COLO668 (cell line): ENCODE measurements at regions not wholly inside any gene's neighbourhood (a gene's known extent, or its start where the extent isn't known, plus 50 kb on each side); places are given as distances from the start of the nearest gene placed in this dataset.
"Not testable (repeated sequence)": the region's sequence is repeated elsewhere in the genome, so short reads cannot be mapped to it uniquely, and the experiment has no call there.

Experiments used
- DNase-seq: peaks from one replicate; lab custom pipeline; 2025; ENCODE audit not compliant: unreplicated experiment; lab: John Stamatoyannopoulos, UW

DNA sequence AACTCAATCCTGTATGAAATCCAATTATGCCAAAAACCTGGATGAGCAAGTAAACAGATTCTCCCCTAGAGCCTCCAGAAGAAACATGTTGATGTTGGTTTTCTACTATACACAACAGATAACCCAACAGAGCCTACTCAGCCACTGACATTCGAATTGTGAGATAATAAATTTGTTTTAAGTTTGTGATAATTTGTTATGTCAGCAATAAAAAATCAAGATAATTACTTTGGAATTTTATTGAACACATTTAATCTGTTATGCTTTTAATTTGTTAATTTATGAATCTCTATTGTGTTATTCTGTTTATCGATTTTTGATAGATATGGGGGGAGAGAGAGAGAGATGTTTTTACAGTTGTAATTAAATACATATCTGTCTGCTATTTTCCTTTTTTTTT lies 1016.1 kb upstream of the PCDH7 start:
- DNase-seq: no peak

DNA sequence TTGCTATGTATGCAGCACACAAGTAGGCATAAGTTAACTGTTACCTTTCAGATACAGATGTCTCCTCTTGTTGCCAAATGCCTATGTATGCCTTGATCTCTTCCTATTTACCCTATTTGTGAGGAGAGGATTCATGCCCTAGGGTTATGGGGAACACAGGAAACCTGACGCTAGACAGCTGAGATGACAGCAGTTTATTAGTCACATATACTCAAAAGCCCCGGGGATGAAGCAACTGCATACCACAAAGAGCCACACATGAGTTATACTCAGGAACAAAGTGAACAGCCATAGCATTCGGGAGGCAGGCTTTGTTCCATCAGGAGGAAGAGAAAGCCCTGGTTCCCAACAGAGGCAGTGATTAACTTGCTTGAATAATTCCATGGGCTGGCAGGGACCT lies 1011.7 kb upstream of the PCDH7 start:
- peak; percentile 42 for DNase-seq

DNA sequence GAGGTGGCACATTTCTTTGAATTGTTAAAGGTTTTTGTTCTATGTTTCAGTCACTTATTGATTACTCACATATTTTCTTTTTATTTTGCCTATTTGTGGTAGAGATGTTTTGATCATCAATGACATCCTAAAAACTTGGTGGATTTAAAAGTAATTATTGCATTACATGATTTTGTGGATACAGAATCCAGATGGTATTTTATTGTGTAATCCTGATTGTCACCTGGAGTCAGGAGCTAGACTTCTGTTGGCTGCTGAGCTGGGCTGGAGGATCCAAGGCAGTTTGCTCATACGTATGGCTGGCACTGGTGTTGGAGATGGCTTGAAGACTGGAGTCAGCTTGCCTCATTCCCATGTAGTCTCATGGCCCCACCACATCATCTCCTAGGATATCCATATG lies 1009.6 kb upstream of the PCDH7 start:
- no peak for DNase-seq

DNA sequence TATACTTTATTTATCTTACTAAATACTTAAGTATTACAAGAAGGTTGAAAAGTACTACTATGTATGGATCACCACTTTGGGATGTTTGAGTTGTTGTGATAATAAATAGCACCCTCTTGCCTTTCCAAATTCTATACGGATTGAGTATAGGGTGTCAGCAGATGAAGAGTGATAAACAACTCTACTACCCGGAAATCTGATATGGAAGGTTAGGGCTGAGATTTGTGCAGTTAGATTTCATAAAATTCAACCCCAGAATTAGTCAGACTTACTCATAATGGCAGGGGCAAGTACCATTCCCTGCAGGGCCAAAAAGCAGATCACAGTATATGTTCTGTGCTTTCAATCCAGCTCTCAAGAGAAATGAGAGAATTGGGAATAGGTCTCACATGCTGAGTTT lies 1008.9 kb upstream of the PCDH7 start:
- DNase-seq: no peak

DNA sequence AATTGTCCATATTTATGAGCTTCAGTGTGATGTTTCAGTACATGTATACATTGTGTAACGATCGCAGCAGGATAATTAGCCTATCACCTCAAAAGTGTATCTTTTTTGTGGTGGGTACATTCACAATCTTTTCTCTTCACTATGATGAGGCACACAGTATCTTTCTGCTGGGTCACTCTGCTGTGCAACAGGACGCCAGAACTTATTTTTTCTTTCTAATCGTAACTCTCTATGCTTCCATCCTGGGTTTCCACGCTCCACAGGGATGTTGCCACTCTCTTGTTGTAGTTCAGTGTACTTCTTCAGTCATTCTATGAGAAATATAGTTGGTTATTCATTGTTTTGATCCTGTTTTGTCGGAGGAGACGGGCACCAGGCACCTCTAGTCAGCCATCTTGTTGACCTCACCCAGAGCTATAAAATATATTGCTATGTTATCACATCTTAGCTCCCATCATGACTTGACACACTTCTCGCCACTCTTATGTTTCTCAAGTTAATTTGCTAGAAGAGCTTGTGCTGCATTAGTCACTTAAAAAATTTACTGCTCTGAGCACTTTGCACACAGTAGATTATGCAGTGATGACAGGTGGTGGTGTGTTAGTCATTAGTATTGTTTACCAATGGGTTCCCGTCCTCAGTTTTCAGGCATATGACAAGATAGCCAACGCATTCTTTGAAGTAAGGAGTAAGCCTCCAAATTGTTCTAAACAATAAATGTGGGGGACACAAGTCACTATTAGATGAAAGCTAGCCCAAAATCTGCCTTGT lies 1002.7 kb upstream of the PCDH7 start:
- peak; percentile 14 for DNase-seq

DNA sequence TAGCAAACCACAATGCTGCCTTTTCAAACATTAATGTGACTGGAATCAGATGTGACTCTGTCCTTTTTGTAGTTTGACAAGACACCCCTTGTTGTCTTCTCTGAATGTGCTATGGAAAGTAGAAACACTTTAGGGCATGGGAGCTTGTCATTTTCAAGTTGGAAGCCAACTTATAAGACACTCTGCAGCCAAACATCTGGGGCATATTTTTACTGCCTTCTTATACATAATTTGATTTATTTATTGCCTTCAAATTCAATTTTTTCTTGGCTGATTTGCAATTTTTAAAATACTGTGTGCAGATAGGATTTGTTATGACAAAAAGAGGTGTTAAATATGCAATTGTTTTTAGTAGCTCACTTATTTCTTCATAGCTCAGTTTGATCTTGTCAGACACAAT lies 1002.0 kb upstream of the PCDH7 start:
- no peak for DNase-seq

DNA sequence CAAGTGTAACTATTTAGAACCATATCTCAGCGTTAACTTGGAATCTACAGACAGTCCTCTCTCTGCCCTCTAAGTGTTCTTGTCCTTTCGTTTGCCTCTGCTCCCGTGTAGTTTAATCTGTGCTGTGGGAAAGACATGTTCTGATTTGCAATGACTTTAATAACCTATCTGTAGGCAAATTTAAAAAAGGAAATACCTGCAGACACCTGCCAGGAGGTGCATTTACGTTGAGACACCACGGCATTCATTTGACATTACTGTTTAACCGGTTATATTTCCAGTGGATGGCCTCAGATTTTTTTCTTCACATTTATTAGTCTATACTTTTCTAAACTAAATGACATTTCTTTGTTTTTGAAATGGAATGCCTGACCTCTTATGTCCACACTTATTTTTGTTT lies 997.9 kb upstream of the PCDH7 start:
- DNase-seq: no peak

GRCh38 chr4:29726938-29727337 lies 993.2 kb upstream of the PCDH7 start:
- DNase-seq: no peak

DNA sequence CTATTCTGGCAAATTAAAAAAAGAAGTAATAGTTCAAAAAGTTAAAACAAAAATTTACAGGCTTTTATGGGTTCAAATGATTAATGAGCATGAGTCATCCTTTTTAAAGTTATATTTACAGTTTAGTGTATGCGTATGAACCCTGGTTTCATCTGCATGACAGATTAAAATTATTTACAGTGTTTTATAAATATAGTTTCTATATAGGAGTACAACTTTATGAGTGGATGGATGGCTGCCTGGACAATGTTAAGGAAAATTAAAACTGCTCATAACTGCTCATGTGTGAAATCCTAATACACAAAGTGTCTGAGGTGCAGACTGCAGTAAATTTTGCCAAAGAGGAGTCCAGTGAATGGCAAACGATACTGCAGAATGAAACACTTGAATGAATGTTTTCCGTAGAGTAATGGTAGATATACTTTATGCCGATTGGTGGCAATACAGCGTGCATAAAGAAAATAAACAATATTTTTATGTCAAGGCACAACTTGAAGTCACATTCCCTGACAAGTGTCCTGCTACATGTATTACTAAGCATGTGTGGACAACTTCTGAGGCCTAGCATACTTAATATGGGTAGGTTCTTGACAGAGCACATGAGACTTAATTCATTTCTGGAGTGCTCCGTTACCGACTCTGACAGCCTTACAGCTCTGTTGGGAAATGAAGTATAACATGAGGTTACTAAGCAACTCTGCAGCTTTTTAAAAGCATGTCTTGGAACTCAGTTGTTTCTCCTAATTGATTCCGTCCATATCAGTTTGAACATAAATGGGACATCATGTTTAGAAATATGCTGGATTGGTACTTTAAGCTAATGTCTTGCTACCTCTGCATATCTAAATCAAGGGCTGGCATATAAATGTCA lies 985.6 kb upstream of the PCDH7 start:
- DNase-seq: no peak

GRCh38 chr4:29756966-29757365 lies 963.2 kb upstream of the PCDH7 start:
- DNase-seq: no peak

- no peak for DNase-seq
Measured at GRCh38 chr4:29762151-29762550, 958.0 kb upstream of the PCDH7 start.

GRCh38 chr4:29770627-29771026 lies 949.5 kb upstream of the PCDH7 start:
- no peak for DNase-seq

DNA sequence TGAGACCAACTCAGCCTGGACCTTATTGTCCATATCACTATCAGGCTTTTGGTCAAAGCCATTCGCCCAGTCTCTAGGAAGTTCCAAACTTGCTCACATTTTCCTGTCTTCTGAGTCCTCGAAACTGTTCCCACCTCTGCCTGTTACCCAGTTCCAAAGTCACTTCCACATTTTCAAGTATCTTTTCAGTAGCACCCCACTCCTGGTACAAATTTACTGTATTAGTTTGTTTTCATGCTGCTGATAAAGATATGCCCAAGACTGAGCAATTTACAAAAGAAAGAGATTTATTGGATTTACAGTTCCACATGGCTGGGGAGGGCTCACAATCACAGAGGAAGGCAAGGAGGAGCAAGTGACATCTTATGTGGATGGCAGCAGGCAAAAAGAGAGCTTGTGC lies 932.0 kb upstream of the PCDH7 start:
- DNase-seq: not testable (repeated sequence)

- DNase-seq: no peak
Measured at GRCh38 chr4:29805245-29805644, 914.9 kb upstream of the PCDH7 start.

- DNase-seq: no peak
Measured at GRCh38 chr4:29805916-29806480, 914.2 kb upstream of the PCDH7 start.

- no peak for DNase-seq
Measured at GRCh38 chr4:29817961-29818360, 902.2 kb upstream of the PCDH7 start.

DNA sequence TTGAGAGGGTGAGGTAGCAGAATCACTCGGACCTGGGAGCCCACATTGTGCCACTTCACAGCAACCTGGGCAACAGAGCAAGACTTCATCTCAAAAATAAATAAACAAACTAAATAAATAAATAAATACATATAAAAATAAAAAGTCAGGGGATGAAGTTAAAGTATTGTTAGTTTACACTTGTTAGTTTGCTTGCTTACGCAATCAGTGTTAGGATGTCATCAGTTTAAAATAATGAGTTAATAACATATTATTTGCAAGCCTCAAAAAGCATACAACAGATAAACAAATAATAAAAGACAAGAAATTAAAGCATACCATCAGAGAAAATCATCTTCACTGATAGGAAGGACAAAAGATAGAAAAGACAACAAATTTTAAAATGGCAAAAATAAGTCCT lies 891.1 kb upstream of the PCDH7 start:
- no peak for DNase-seq

DNA sequence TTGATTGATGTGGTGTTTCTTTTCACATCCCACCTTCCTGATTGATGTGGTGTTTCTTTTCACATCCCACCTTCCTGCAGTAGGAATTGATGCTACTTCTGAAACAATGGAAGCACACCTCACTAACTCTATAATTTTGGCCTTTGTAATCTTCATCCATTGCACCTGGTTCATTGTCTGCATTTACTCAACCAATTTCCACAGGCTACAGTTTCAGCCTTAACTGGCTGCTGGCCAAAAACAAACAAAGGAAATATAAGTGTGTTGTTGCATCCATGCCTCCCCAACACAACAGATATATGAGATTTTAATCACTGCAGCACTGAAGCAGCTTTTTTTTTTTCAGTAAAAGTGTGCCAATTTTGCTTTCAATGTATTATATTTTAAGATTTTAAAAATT lies 867.6 kb upstream of the PCDH7 start:
- peak; percentile 66 for DNase-seq

- DNase-seq: peak; percentile 32
Measured at GRCh38 chr4:29853833-29854232, 866.3 kb upstream of the PCDH7 start.

- DNase-seq: no peak
Measured at GRCh38 chr4:29861307-29861706, 858.9 kb upstream of the PCDH7 start.

DNA sequence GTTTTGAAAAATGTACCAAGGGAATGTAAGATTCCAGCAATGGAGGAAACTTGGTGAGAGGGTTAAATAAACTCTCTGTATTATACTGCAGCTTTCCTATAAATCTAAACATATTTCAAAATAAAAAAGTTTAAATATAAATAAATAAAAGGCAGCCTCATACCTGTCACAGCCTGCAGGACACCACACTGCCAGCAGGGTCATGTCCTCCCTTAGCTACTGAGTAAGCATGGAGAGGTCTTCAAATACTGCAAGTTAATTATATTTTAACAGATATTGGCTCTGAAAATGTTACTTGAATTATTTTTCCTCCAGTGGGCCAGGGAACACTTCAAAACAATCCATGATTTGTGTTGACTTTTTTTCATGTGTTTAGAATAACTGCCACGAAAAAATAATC lies 852.8 kb upstream of the PCDH7 start:
- DNase-seq: no peak

GRCh38 chr4:29900336-29900735 lies 819.8 kb upstream of the PCDH7 start:
- no peak for DNase-seq
